Gastroesophageal sphincter (tissue), 3 donors: ENCODE measurements at regions not wholly inside any gene's neighbourhood (a gene's known extent, or its start where the extent isn't known, plus 50 kb on each side); places are given as distances from the start of the nearest gene placed in this dataset.

ENCODE experiments used
- CTCF ChIP-seq, 4 experiments: fragments of 200-600 bp in 2 of 4; fragments of 450-650 bp in 2 of 4; sonication (generic) in 1 of 4; IDR thresholded peaks; one replicate each; pipeline ENCODE4 v1.5.1; 2017 to 2019; ENCODE audit warnings: antibody characterized with exemption in 4 of 4, mild to moderate bottlenecking in 2 of 4, moderate library complexity in 2 of 4
- POLR2A ChIP-seq, 2 donors: fragments of 450-650 bp; IDR thresholded peaks; one replicate each; pipeline ENCODE4 v1.6.1; 2017; ENCODE audit warnings: antibody characterized with exemption in 2 of 2, mild to moderate bottlenecking in 2 of 2, moderate library complexity in 1 of 2

- TF ChIP-seq CTCF (IDR thresholded peaks at IDR 0.05) = no peak
- TF ChIP-seq POLR2A (IDR thresholded peaks at IDR 0.05) = no peak
Measured at GRCh38 chr6:113683968-113684367, 173.2 kb upstream of the MARCKS start.
